PC-9 (cell line): ENCODE measurements at regions not wholly inside any gene's neighbourhood (a gene's known extent, or its start where the extent isn't known, plus 50 kb on each side); places are given as distances from the start of the nearest gene placed in this dataset.
"Not testable (repeated sequence)": the region's sequence is repeated elsewhere in the genome, so short reads cannot be mapped to it uniquely, and the experiment has no call there.

Source experiments
- BruUV-seq: library from RNA; stranded (reverse); fragments of 400-500 nt; replicated peaks from 2 replicates; lab custom pipeline; 2021; lab: Mats Ljungman, UMichigan
- CTCF ChIA-PET: fragments of 300-600 bp; sonication (Branson Sonifier 250); formaldehyde crosslinking; loops from one replicate; lab custom pipeline; 2022; ENCODE audit warnings: antibody characterized with exemption; lab: Charles Lee
- POLR2A ChIA-PET: fragments of 300-600 bp; sonication (Branson Sonifier 250); formaldehyde crosslinking; loops from one replicate; lab custom pipeline; 2022; ENCODE audit warnings: antibody characterized with exemption; ENCODE audit not compliant: unreplicated experiment; lab: Charles Lee
- DNase-seq, 2 experiments: peaks; one replicate each; pipeline versions ENCODE4 v3.0.0 to v3.0.0-alpha.2; 2015 to 2022; ENCODE audit warnings: mixed read lengths in 1 of 2
- H2AFZ ChIP-seq: fragments of 200-600 bp; sonication (generic); 2 replicates; pipeline ENCODE4 v1.8.1; 2017; ENCODE audit warnings: antibody characterized with exemption
- H3F3A ChIP-seq: fragments of 200-600 bp; sonication (generic); 2 replicates; pipeline ENCODE4 v1.8.1; 2017; ENCODE audit warnings: antibody characterized with exemption, mild to moderate bottlenecking, low read depth; ENCODE audit not compliant: insufficient read depth
- H3K27ac ChIP-seq: fragments of 200-600 bp; sonication (generic); 2 replicates; pipeline ENCODE4 v1.6.1; 2016; ENCODE audit warnings: mixed run types
- H3K27me3 ChIP-seq: fragments of 200-600 bp; sonication (generic); 2 replicates; pipeline ENCODE4 v1.6.1; 2016; ENCODE audit warnings: low read depth, mixed run types; ENCODE audit not compliant: insufficient read depth
- H3K36me3 ChIP-seq: fragments of 200-600 bp; sonication (generic); 2 replicates; pipeline ENCODE4 v1.6.1; 2016; ENCODE audit warnings: low read depth, mixed run types
- H3K4me1 ChIP-seq: fragments of 200-600 bp; sonication (generic); replicated peaks from 2 replicates; pipeline ENCODE4 v1.6.1; 2016; ENCODE audit warnings: mixed run types; ENCODE audit not compliant: insufficient read depth
- H3K4me2 ChIP-seq: fragments of 200-600 bp; sonication (generic); 2 replicates; pipeline ENCODE4 v1.6.1; 2017; ENCODE audit warnings: mixed run types
- H3K4me3 ChIP-seq: fragments of 200-600 bp; sonication (generic); 2 replicates; pipeline ENCODE4 v1.6.1; 2016; ENCODE audit warnings: mixed run types
- H3K79me2 ChIP-seq: fragments of 200-600 bp; sonication (generic); 2 replicates; pipeline ENCODE4 v1.6.1; 2017; ENCODE audit warnings: low read depth, mixed run types
- H3K9me2 ChIP-seq: fragments of 200-600 bp; sonication (generic); 2 replicates; pipeline ENCODE4 v1.8.1; 2017; ENCODE audit warnings: mild to moderate bottlenecking; ENCODE audit not compliant: insufficient read depth
- H3K9me3 ChIP-seq: fragments of 200-600 bp; sonication (generic); 2 replicates; pipeline ENCODE4 v1.8.1; 2016; ENCODE audit warnings: low read depth; ENCODE audit not compliant: insufficient read depth
- H4K20me1 ChIP-seq: fragments of 200-600 bp; sonication (generic); 2 replicates; pipeline ENCODE4 v1.8.1; 2017; ENCODE audit not compliant: insufficient read depth
- EZH2 ChIP-seq: fragments of 200-600 bp; sonication (generic); IDR thresholded peaks from 2 replicates; pipeline ENCODE4 v1.8.0; 2017; ENCODE audit warnings: antibody characterized with exemption, low read depth
- intact Hi-C: fragments of 100-400 bp; cut with micrococcal nuclease; formaldehyde crosslinking; loops from one replicate; pipeline ENCODE4 v1.10.0; 2022; ENCODE audit not compliant: unreplicated experiment
- TF ChIP-seq, protein P1 (sequence below): fragments of 200-600 bp; sonication (generic); conservative IDR thresholded peaks from 2 replicates; pipeline ENCODE4 v1.6.1; 2017; ENCODE audit warnings: mixed run types, antibody characterized with exemption, mild to moderate bottlenecking, moderate library complexity

DNA sequence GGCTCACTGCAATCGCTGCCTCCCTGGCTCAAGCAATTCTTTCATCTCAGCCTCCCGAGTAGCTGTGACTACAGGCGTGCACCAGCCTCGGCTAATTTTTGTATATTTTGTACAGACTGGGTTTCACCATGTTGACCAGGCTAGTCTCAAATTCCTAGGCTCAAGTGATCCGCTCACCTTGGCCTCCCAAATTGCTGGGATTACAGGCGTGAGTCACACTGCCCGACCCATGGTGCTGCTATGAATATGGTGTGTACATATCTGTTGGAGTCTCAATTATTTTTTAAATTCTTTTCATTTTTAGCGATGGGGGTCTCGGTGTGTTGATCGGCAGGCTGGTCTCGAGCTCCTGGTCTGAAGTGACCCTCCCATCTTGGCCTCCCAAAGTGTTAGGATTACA, 78.0 kb upstream of the PRKX start:
- no peaks in the 10 kb centered on the region for H3K9me2 ChIP-seq
- H3F3A ChIP-seq = no peaks in the 10 kb centered on the region
- H3K4me3 ChIP-seq = no peak overlapping the region
- no TSS peak for BruUV-seq
- DNase-seq = no peak
- intact Hi-C loops = no loop called here
- ChIA-PET CTCF (no interaction called here), POLR2A (no interaction called here)
- H3K9me3 ChIP-seq = no peaks in the 10 kb centered on the region
- no peaks in the 10 kb centered on the region for H3K36me3 ChIP-seq
- no peaks in the 10 kb centered on the region for H4K20me1 ChIP-seq
- TF ChIP-seq EZH2 = no peak
- TF ChIP-seq, protein P1, sequence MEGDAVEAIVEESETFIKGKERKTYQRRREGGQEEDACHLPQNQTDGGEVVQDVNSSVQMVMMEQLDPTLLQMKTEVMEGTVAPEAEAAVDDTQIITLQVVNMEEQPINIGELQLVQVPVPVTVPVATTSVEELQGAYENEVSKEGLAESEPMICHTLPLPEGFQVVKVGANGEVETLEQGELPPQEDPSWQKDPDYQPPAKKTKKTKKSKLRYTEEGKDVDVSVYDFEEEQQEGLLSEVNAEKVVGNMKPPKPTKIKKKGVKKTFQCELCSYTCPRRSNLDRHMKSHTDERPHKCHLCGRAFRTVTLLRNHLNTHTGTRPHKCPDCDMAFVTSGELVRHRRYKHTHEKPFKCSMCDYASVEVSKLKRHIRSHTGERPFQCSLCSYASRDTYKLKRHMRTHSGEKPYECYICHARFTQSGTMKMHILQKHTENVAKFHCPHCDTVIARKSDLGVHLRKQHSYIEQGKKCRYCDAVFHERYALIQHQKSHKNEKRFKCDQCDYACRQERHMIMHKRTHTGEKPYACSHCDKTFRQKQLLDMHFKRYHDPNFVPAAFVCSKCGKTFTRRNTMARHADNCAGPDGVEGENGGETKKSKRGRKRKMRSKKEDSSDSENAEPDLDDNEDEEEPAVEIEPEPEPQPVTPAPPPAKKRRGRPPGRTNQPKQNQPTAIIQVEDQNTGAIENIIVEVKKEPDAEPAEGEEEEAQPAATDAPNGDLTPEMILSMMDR = no peak
- H3K27ac ChIP-seq = no peak overlapping the region
- peaks cover 93% of the 10 kb centered on the region for H3K27me3 ChIP-seq
- no peak overlapping the region for H2AFZ ChIP-seq
- no peaks in the 10 kb centered on the region for H3K4me1 ChIP-seq
- H3K4me2 ChIP-seq = no peak overlapping the region
- H3K79me2 ChIP-seq = no peaks in the 10 kb centered on the region

DNA sequence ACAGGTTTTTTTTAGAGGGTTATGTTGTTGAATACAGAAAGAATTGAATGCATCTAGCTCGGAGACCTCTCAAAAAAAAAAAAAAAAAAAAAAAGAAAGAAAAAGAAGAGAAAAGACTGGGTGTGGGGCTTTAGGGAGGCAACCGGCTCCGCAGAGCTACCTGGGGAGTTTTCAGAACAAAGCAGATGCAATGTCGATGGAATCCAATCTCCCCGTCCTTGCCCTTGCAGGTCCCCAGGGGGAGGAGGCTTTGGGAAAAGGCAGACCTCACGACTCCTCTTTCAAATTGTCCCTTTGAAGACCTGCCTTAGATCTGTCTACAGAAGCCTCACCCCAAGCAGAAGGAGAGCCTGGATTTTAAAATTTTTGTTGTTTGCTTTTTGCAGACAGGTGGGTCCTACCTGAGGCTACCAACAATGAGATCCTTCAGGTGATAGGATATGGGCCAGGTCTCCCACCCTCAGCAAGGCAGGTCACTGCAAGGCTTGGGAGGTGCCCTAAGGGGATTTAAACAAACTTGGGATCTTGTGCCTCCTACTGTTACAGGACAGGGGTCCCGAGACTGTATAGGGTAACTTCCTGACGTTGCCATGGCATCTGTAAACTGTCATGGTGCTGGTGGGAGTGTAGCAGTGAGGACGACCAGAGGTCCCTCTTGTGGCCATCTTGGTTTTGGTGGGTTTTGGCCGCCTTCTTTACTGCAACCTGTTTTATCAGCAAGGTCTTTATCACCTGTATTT, 75.2 kb upstream of the PRKX start:
- H3K9me3 ChIP-seq = no peaks in the 10 kb centered on the region
- H3K9me2 ChIP-seq = no peaks in the 10 kb centered on the region
- H3K27ac ChIP-seq = no peak overlapping the region
- H3K27me3 ChIP-seq = peaks cover 70% of the 10 kb centered on the region
- ChIA-PET POLR2A (no interaction called here), CTCF (no interaction called here)
- no peak for DNase-seq
- TF ChIP-seq, protein P1 = no peak
- TF ChIP-seq EZH2 = no peak
- H3F3A ChIP-seq = no peaks in the 10 kb centered on the region
- no peaks in the 10 kb centered on the region for H4K20me1 ChIP-seq
- H3K4me1 ChIP-seq = no peaks in the 10 kb centered on the region
- H3K79me2 ChIP-seq = no peaks in the 10 kb centered on the region
- no peaks in the 10 kb centered on the region for H3K36me3 ChIP-seq
- no peak overlapping the region for H2AFZ ChIP-seq
- BruUV-seq = no TSS peak
- no peak overlapping the region for H3K4me3 ChIP-seq
- no peak overlapping the region for H3K4me2 ChIP-seq
- intact Hi-C loops = loop anchor here (10.0 kb wide), 1 partner anchor 134 kb away; no protein-coding TSS in a partner anchor

DNA sequence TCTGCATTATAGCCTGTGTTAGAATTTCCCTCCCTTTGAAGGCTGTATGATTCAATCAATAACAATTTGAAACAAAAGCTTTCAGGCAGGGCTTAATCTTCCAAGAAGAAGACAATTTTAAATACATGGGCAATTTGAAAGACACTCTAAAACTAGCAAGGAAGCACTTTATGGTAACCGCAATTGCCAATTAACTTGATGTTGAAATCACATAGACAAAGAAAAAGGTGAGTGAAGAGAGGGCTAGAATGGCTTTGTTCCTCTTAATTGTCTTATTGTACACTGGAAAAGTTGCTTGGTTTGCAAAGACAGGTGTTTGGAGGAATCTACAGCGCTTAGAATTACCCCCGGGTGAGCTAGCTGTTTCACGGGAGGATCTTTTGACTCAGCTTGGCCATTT, 74.4 kb upstream of the PRKX start:
- ChIA-PET CTCF (no interaction called here), POLR2A (no interaction called here)
- no peak overlapping the region for H3K4me2 ChIP-seq
- no peak overlapping the region for H3K4me3 ChIP-seq
- intact Hi-C loops = loop anchor here (10.0 kb wide), 1 partner anchor 133 kb away; no protein-coding TSS in a partner anchor
- no peak for TF ChIP-seq EZH2
- TF ChIP-seq, protein P1 = no peak
- H3K9me3 ChIP-seq = no peaks in the 10 kb centered on the region
- no peaks in the 10 kb centered on the region for H3K4me1 ChIP-seq
- no peak overlapping the region for H3K27ac ChIP-seq
- H3K9me2 ChIP-seq = no peaks in the 10 kb centered on the region
- DNase-seq = no peak
- no peaks in the 10 kb centered on the region for H4K20me1 ChIP-seq
- H2AFZ ChIP-seq = no peak overlapping the region
- H3K79me2 ChIP-seq = no peaks in the 10 kb centered on the region
- H3F3A ChIP-seq = no peaks in the 10 kb centered on the region
- H3K27me3 ChIP-seq = peaks cover 62% of the 10 kb centered on the region
- BruUV-seq = no TSS peak
- no peaks in the 10 kb centered on the region for H3K36me3 ChIP-seq

DNA sequence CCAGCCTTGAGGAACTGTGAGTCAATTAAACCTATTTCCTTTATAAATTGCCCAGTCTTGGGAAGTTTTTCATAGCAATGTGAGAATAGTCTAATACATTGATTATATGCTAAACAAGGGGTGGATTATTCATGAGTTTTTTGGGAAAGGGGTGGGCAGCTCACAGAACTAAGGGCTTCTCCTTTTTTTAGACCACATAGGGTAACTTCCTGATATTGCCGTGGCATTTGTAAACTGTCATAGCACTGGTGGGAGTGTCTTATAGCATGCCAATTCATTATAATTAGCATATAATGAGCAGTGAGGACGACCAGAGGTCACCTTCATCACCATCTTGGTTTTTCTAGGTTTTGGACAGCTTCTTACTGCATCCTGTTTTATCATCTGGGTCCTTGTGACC, 72.4 kb upstream of the PRKX start:
- H3K27me3 ChIP-seq = peaks cover 45% of the 10 kb centered on the region
- DNase-seq, H3F3A ChIP-seq, H3K9me2 ChIP-seq, H3K4me1 ChIP-seq, H3K79me2 ChIP-seq, POLR2A ChIA-PET, BruUV-seq, H4K20me1 ChIP-seq, H2AFZ ChIP-seq, H3K4me2 ChIP-seq, H3K9me3 ChIP-seq, H3K36me3 ChIP-seq, H3K27ac ChIP-seq, H3K4me3 ChIP-seq, CTCF ChIA-PET: not testable (repeated sequence)
- intact Hi-C loops = loop anchor here (10.0 kb wide), 1 partner anchor 131 kb away; no protein-coding TSS in a partner anchor
